ENCODE measurements at regions not wholly inside any gene's neighbourhood (a gene's known extent, or its start where the extent isn't known, plus 50 kb on each side); places are given as distances from the start of the nearest gene placed in this dataset.

DNA sequence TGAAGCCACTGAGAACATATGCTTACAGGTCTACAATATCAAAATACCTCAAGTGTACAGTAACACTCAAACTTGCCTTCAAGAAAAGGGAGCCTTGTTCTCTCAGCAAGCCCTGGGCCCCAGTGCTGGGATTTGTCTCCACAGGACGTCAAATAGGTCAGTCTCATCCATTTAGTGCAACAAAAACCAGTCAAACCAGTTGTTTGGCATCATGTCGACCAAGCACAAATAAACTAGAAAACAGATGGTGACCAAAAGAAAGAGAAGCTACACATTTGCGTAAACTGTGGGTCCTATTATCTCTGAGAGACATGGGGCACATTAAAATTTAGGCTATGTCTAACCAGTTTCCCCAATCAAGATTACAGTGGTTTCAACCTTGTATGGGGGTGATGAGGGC, 182.6 kb upstream of the PKDCC start:
- Histone ChIP-seq H3K36me3 (ENCODE audit: control insufficient read depth in 4 of 4, insufficient read depth in 3 of 4, low read depth in 1 of 4, low read length in 3 of 4) (no peaks in the 10 kb centered on the region), H3K9ac (ENCODE audit: low read depth in 1 of 2, low read length in 2 of 2) (no peak overlapping the region), H3K4me3 (ENCODE audit: low read depth in 1 of 3, low read length in 3 of 3) (no peak overlapping the region), H3K4me1 (ENCODE audit: control insufficient read depth in 4 of 4, insufficient read depth in 4 of 4, low read length in 3 of 4) (no peaks in the 10 kb centered on the region), H3K27me3 (ENCODE audit: control insufficient read depth in 4 of 4, insufficient read depth in 4 of 4, low read length in 3 of 4) (no peaks in the 10 kb centered on the region), H3K9me3 (ENCODE audit: control insufficient read depth in 4 of 4, low read length in 3 of 4) (no peaks in the 10 kb centered on the region), H3K27ac (ENCODE audit: low read depth in 1 of 2, low read length in 2 of 2) (no peak overlapping the region)
- WGBS, result 76% methylated on average over 3 of the region's 3 CpGs
- TF ChIP-seq, protein P1, sequence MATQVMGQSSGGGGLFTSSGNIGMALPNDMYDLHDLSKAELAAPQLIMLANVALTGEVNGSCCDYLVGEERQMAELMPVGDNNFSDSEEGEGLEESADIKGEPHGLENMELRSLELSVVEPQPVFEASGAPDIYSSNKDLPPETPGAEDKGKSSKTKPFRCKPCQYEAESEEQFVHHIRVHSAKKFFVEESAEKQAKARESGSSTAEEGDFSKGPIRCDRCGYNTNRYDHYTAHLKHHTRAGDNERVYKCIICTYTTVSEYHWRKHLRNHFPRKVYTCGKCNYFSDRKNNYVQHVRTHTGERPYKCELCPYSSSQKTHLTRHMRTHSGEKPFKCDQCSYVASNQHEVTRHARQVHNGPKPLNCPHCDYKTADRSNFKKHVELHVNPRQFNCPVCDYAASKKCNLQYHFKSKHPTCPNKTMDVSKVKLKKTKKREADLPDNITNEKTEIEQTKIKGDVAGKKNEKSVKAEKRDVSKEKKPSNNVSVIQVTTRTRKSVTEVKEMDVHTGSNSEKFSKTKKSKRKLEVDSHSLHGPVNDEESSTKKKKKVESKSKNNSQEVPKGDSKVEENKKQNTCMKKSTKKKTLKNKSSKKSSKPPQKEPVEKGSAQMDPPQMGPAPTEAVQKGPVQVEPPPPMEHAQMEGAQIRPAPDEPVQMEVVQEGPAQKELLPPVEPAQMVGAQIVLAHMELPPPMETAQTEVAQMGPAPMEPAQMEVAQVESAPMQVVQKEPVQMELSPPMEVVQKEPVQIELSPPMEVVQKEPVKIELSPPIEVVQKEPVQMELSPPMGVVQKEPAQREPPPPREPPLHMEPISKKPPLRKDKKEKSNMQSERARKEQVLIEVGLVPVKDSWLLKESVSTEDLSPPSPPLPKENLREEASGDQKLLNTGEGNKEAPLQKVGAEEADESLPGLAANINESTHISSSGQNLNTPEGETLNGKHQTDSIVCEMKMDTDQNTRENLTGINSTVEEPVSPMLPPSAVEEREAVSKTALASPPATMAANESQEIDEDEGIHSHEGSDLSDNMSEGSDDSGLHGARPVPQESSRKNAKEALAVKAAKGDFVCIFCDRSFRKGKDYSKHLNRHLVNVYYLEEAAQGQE (IDR thresholded peaks at IDR 0.05), result no peak
- TF ChIP-seq, protein P2, sequence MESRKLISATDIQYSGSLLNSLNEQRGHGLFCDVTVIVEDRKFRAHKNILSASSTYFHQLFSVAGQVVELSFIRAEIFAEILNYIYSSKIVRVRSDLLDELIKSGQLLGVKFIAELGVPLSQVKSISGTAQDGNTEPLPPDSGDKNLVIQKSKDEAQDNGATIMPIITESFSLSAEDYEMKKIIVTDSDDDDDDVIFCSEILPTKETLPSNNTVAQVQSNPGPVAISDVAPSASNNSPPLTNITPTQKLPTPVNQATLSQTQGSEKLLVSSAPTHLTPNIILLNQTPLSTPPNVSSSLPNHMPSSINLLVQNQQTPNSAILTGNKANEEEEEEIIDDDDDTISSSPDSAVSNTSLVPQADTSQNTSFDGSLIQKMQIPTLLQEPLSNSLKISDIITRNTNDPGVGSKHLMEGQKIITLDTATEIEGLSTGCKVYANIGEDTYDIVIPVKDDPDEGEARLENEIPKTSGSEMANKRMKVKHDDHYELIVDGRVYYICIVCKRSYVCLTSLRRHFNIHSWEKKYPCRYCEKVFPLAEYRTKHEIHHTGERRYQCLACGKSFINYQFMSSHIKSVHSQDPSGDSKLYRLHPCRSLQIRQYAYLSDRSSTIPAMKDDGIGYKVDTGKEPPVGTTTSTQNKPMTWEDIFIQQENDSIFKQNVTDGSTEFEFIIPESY (IDR thresholded peaks at IDR 0.05), result no peak
- TF ChIP-seq RXRA (IDR thresholded peaks at IDR 0.05), result no peak
- TF ChIP-seq RAD21 (IDR thresholded peaks at IDR 0.05), result no peak
- no peak for TF ChIP-seq HNF4A (conservative IDR thresholded peaks at IDR 0.05)
- TF ChIP-seq FOXA1 (IDR thresholded peaks at IDR 0.05), result no peak
- TF ChIP-seq YY1 (IDR thresholded peaks at IDR 0.05), result no peak
- TF ChIP-seq, protein P3, sequence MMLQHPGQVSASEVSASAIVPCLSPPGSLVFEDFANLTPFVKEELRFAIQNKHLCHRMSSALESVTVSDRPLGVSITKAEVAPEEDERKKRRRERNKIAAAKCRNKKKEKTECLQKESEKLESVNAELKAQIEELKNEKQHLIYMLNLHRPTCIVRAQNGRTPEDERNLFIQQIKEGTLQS (IDR thresholded peaks at IDR 0.05), result no peak
- TF ChIP-seq, protein P4, sequence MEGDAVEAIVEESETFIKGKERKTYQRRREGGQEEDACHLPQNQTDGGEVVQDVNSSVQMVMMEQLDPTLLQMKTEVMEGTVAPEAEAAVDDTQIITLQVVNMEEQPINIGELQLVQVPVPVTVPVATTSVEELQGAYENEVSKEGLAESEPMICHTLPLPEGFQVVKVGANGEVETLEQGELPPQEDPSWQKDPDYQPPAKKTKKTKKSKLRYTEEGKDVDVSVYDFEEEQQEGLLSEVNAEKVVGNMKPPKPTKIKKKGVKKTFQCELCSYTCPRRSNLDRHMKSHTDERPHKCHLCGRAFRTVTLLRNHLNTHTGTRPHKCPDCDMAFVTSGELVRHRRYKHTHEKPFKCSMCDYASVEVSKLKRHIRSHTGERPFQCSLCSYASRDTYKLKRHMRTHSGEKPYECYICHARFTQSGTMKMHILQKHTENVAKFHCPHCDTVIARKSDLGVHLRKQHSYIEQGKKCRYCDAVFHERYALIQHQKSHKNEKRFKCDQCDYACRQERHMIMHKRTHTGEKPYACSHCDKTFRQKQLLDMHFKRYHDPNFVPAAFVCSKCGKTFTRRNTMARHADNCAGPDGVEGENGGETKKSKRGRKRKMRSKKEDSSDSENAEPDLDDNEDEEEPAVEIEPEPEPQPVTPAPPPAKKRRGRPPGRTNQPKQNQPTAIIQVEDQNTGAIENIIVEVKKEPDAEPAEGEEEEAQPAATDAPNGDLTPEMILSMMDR (IDR thresholded peaks at IDR 0.05; ENCODE audit: low read depth, low read length, missing input control), result no peak
- TF ChIP-seq, protein P5, sequence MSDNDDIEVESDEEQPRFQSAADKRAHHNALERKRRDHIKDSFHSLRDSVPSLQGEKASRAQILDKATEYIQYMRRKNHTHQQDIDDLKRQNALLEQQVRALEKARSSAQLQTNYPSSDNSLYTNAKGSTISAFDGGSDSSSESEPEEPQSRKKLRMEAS (IDR thresholded peaks at IDR 0.05), result no peak
- no peak for TF ChIP-seq TAF1 (conservative IDR thresholded peaks at IDR 0.05)
- no peak for TF ChIP-seq EGR1 (IDR thresholded peaks at IDR 0.05; ENCODE audit: low read depth in 2 of 2)
- TF ChIP-seq JUND (IDR thresholded peaks at IDR 0.05), result no peak
- DNase-seq (ENCODE audit: low spot score), result no peak

DNA sequence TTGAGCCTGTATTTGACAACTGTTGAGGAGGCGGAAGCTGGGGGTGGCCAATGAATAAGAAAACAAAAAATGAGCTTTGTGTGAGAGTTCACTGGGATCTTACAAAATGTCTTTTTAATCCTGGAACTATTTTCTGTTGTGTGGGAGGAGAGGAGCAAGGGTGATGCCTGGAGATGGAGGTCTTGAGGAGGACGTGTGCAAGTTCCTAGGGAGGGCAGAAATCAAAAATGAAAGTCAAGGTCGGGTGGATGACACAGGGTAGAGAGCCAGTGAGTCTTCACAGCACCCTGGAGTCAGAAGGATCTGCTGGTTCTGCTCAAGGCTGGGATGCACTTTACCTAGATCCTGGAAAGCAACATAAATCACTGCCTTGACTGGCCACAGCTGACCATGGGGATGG, 180.3 kb upstream of the PKDCC start:
- no peak overlapping the region for H3K27ac ChIP-seq (ENCODE audit: low read depth in 1 of 2, low read length in 2 of 2)
- 75% methylated on average over 3 of the region's 3 CpGs for WGBS
- H3K36me3 ChIP-seq (ENCODE audit: control insufficient read depth in 4 of 4, insufficient read depth in 3 of 4, low read depth in 1 of 4, low read length in 3 of 4), result no peaks in the 10 kb centered on the region
- no peaks in the 10 kb centered on the region for H3K4me1 ChIP-seq (ENCODE audit: control insufficient read depth in 4 of 4, insufficient read depth in 4 of 4, low read length in 3 of 4)
- no peak for TF ChIP-seq EGR1 (IDR thresholded peaks at IDR 0.05; ENCODE audit: low read depth in 2 of 2)
- TF ChIP-seq FOXA1 (IDR thresholded peaks at IDR 0.05), result no peak
- TF ChIP-seq RXRA (IDR thresholded peaks at IDR 0.05), result no peak
- no peaks in the 10 kb centered on the region for H3K9me3 ChIP-seq (ENCODE audit: control insufficient read depth in 4 of 4, low read length in 3 of 4)
- no peak overlapping the region for H3K4me3 ChIP-seq (ENCODE audit: low read depth in 1 of 3, low read length in 3 of 3)
- DNase-seq (ENCODE audit: low spot score), result no peak
- no peak overlapping the region for H3K9ac ChIP-seq (ENCODE audit: low read depth in 1 of 2, low read length in 2 of 2)
- H3K27me3 ChIP-seq (ENCODE audit: control insufficient read depth in 4 of 4, insufficient read depth in 4 of 4, low read length in 3 of 4), result no peaks in the 10 kb centered on the region
